Activated naive CD4-positive, alpha-beta T cell treated with anti-CD3 and anti-CD28 coated beads for 36 hours (primary cell): ENCODE measurements at regions not wholly inside any gene's neighbourhood (a gene's known extent, or its start where the extent isn't known, plus 50 kb on each side); places are given as distances from the start of the nearest gene placed in this dataset.

Source experiments
- CTCF ChIA-PET: fragments of 350-600 bp; sonication (Branson Sonifier 250); formaldehyde crosslinking; loops from one replicate; lab custom pipeline; 2021; ENCODE audit warnings: antibody characterized with exemption; lab: Charles Lee
- DNase-seq: peaks from one replicate; pipeline ENCODE4 v3.0.0-alpha.2; 2020
- H3K27ac Mint-ChIP-seq: one replicate; pipeline ENCODE4 v1.8.0; 2021; ENCODE audit warnings: mild to moderate bottlenecking, mixed read lengths
- H3K27me3 Mint-ChIP-seq: one replicate; pipeline ENCODE4 v1.8.0; 2021; ENCODE audit warnings: low read depth, mixed read lengths
- H3K36me3 Mint-ChIP-seq: one replicate; pipeline ENCODE4 v1.8.0; 2021; ENCODE audit warnings: low read depth, mixed read lengths
- H3K4me1 Mint-ChIP-seq: one replicate; pipeline ENCODE4 v1.8.0; 2021; ENCODE audit warnings: low read depth, mixed read lengths
- H3K4me3 Mint-ChIP-seq: one replicate; pipeline ENCODE4 v1.8.0; 2021; ENCODE audit warnings: mild to moderate bottlenecking, moderate library complexity, mixed read lengths
- H3K9me3 Mint-ChIP-seq: one replicate; pipeline ENCODE4 v1.8.0; 2021; ENCODE audit warnings: mixed read lengths
- intact Hi-C: fragments of 100-400 bp; cut with micrococcal nuclease; formaldehyde crosslinking; loops from one replicate; pipeline ENCODE4 v1.15.1; 2023

GRCh38 chr2:100761365-100761764, 58.6 kb upstream of the NPAS2 start:
- no peak overlapping the region for H3K27ac Mint-ChIP-seq

DNA sequence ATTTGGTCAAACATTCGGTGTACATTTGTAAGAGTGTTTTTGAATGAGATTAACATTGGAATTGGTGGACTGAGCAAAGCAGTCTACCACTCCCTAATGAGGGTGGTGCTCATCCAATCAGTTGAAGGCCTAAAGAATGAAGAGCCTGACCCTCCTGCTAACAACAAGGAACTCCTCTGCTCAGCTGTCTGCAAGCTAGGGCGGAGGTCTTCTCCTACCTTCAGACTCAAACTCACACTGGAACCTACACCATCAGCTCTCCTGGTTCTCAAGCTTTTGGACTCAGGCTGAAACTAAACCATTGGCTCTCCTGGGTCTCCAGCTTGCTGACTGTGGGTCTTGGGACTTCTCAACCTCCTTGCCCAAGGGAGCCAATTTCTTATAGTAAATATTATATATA, 55.5 kb upstream of the NPAS2 start:
- CTCF ChIA-PET: interaction anchor here (1.6 kb wide), 1 partner anchor 12 kb away, joined by 4 read pairs; no protein-coding TSS in a partner anchor
- H3K27me3 Mint-ChIP-seq: no peaks in the 10 kb centered on the region
- H3K36me3 Mint-ChIP-seq: no peaks in the 10 kb centered on the region
- no peak overlapping the region for H3K4me3 Mint-ChIP-seq
- intact Hi-C loops: no loop called here
- H3K27ac Mint-ChIP-seq: no peak overlapping the region
- no peaks in the 10 kb centered on the region for H3K4me1 Mint-ChIP-seq
- H3K9me3 Mint-ChIP-seq: no peaks in the 10 kb centered on the region
- DNase-seq: no peak

More at GRCh38 chr2:100761365-100761764, 58.6 kb upstream of the NPAS2 start:
- Mint-ChIP-seq H3K9me3 (no peaks in the 10 kb centered on the region), H3K27me3 (no peaks in the 10 kb centered on the region), H3K36me3 (no peaks in the 10 kb centered on the region), H3K4me1 (no peaks in the 10 kb centered on the region), H3K4me3 (no peak overlapping the region)
- no peak for DNase-seq
- CTCF ChIA-PET: interaction anchor here (0.6 kb wide), 1 partner anchor 961 kb away, joined by 4 read pairs; no protein-coding TSS in a partner anchor
- intact Hi-C loops: no loop called here

DNA sequence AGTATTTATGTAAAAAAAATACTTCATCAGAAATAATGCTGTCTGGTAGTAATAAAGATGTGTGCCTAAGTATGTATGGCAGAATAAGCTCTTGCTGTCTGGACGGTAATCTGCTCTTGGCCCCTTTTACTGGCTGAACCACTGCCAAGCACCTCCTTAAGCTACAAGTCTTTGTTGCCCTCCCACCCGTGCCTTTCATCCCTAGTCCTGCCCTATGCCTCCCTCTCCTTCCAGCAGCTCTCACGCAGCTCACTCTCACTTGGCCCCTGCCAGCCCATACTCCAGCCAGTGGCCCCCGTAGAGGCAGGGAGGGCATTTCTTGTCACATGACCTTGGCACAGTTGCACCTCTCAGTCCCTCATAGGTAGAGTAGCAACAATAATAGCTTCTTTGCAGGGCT, 54.5 kb upstream of the NPAS2 start:
- H3K27ac Mint-ChIP-seq: no peak overlapping the region
- no peaks in the 10 kb centered on the region for H3K9me3 Mint-ChIP-seq
- H3K4me1 Mint-ChIP-seq: no peaks in the 10 kb centered on the region
- DNase-seq: no peak
- intact Hi-C loops: no loop called here
- H3K27me3 Mint-ChIP-seq: no peaks in the 10 kb centered on the region
- H3K4me3 Mint-ChIP-seq: no peak overlapping the region
- CTCF ChIA-PET: interaction anchor here (0.5 to 1.6 kb wide), 5 partner anchors 13 to 159 kb away, joined by 3 to 4 read pairs (median 3); no protein-coding TSS in a partner anchor
- no peaks in the 10 kb centered on the region for H3K36me3 Mint-ChIP-seq

DNA sequence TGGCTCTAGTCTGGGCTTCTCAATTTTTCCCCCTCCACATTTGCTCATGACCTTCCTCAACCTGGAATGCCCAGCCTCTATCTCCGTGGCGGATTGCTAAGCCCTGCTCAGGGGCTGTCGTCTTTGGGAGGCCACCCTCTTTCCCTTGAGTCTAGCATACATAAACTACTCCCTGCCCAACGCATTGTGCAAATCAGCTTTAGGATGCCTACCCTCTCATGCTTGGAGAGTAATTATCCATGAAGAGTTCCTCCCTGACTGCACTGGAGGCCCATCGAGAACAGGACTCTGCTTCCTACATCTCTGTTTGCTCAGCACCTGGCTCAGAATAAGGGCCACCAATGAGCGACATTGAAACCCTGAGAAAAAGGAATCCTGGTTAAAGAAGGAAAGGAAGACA, 53.7 kb upstream of the NPAS2 start:
- Mint-ChIP-seq H3K4me3 (no peak overlapping the region), H3K4me1 (no peaks in the 10 kb centered on the region), H3K27me3 (no peaks in the 10 kb centered on the region), H3K36me3 (no peaks in the 10 kb centered on the region), H3K27ac (no peak overlapping the region), H3K9me3 (no peaks in the 10 kb centered on the region)
- DNase-seq: no peak
- intact Hi-C loops: no loop called here
- CTCF ChIA-PET: interaction anchor here (0.5 to 1.1 kb wide), 2 partner anchors 14 to 156 kb away, joined by 3 to 4 read pairs; no protein-coding TSS in a partner anchor

DNA sequence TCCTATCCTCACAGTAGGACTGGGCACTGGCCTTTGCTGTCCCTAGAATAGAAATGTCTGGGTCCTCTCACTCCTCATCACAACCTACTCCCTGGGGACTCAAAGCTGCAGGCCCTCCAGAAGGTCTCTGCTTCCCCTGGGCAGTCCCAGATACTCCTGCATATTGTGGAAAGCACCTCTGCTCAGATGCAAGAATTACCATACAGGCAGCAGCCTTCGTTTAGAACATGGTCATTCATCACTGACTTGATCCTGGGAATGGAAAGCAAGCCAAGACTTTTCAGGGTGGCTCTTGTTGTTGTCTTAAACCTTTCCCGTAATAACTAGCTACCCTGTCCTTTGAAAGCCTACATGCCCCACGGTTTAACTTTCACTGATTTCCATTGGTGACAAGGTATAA, 53.1 kb upstream of the NPAS2 start:
- DNase-seq: no peak
- H3K9me3 Mint-ChIP-seq: no peaks in the 10 kb centered on the region
- no peak overlapping the region for H3K4me3 Mint-ChIP-seq
- H3K27me3 Mint-ChIP-seq: no peaks in the 10 kb centered on the region
- CTCF ChIA-PET: no interaction called here
- H3K27ac Mint-ChIP-seq: no peak overlapping the region
- H3K36me3 Mint-ChIP-seq: no peaks in the 10 kb centered on the region
- H3K4me1 Mint-ChIP-seq: no peaks in the 10 kb centered on the region
- intact Hi-C loops: no loop called here

- CTCF ChIA-PET: interaction anchor here (0.9 kb wide), 1 partner anchor 145 kb away, joined by 4 read pairs; no protein-coding TSS in a partner anchor
- no peaks in the 10 kb centered on the region for H3K9me3 Mint-ChIP-seq
- no peaks in the 10 kb centered on the region for H3K36me3 Mint-ChIP-seq
- no peaks in the 10 kb centered on the region for H3K27me3 Mint-ChIP-seq
- no peaks in the 10 kb centered on the region for H3K4me1 Mint-ChIP-seq
- intact Hi-C loops: no loop called here
- no peak overlapping the region for H3K4me3 Mint-ChIP-seq
- no peak for DNase-seq
- H3K27ac Mint-ChIP-seq: no peak overlapping the region
Measured at GRCh38 chr2:100767224-100767653, 52.7 kb upstream of the NPAS2 start.

DNA sequence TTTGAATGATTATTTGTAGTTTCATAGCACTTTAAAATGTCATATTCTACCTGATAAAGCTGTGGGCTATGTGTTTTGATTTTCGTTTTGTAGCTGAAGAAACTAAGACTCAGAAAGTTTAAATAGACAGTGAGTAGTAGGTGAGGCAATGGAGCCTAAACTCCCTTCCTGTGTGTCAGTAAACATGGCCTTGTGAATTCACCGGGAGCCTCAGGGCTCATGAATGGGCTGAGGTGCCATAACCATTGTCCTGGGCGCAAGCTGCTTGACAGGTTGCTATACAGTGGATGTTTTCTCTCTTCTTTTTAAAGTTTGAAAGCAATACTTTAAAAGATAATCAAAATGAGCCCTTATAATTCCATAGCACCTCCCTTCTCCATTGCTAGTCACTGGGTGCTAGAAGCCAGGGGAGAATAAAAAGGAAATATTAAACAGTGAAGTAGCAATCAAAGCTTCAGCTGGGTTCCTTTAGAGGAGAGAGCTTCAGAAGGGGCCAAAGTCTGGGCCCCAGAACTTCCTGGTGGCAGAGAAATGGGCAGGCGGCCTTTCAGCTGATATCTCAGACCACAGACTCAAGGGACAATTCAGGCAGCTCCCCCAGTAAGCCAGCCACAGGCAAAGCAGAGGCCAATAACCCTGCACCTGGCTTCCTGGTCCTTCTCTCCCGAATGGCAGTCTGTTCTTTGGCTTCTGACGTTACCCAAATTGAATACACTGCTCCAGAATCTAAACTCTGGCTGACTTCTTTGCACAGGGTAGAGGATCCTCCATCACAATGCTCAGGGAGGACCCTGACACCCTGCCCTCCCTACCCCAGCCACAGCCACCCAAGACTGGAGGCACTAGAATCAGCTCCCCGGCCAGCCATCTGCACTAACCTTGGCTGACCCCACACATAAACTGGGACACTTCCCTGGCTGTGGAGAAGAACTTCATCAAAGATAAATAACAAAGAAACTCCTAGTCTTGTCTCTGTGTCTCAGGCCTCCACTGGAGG, 51.8 kb upstream of the NPAS2 start:
- H3K27me3 Mint-ChIP-seq: no peaks in the 10 kb centered on the region
- CTCF ChIA-PET: interaction anchor here (0.9 to 2.4 kb wide), 3 partner anchors 38 to 162 kb away, joined by 4 to 7 read pairs (median 4); no protein-coding TSS in a partner anchor
- H3K27ac Mint-ChIP-seq: no peak overlapping the region
- H3K9me3 Mint-ChIP-seq: no peaks in the 10 kb centered on the region
- no peak for DNase-seq
- no peak overlapping the region for H3K4me3 Mint-ChIP-seq
- H3K4me1 Mint-ChIP-seq: no peaks in the 10 kb centered on the region
- H3K36me3 Mint-ChIP-seq: no peaks in the 10 kb centered on the region
- intact Hi-C loops: no loop called here
